SH-SY5Y (cell line): ENCODE measurements at regions not wholly inside any gene's neighbourhood (a gene's known extent, or its start where the extent isn't known, plus 50 kb on each side); places are given as distances from the start of the nearest gene placed in this dataset.

Source experiments
- GATA2 ChIP-seq: IDR thresholded peaks from 2 replicates; pipeline ENCODE4 v1.6.1; 2011; ENCODE audit warnings: mild to moderate bottlenecking, low read depth, low read length
- GATA3 ChIP-seq: IDR thresholded peaks from 2 replicates; pipeline ENCODE4 v1.6.1; 2011; ENCODE audit warnings: low read depth, mild to moderate bottlenecking, low read length, moderate library complexity

- TF ChIP-seq GATA3 (no peak), GATA2 (no peak)
These were observed 247.0 kb upstream of the LYPLAL1 start for GRCh38 chr1:218926631-218927030.

GRCh38 chr1:218930000-218930399 lies 243.7 kb upstream of the LYPLAL1 start:
- no peak for TF ChIP-seq GATA2
- no peak for TF ChIP-seq GATA3

GRCh38 chr1:218930472-218931241 lies 243.0 kb upstream of the LYPLAL1 start:
- TF ChIP-seq GATA2 (no peak), GATA3 (no peak)

DNA sequence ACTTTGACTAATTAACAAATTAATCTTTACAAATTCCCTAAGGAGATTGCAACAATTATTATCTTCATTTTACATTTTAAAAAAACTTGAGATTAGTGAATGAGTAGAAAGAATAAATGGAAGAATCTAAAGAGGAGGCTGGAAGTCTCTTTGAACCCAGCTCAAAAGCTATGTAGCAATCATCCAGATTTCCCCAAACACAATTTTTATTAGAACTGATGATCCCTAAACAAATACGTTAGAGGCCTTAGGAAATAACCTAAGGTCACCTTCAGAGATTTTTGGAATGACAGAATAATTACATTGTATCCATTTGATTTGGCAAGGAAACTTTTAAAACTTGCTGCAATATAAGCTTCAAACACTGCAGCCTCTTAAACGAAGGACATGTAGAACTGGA lies 242.4 kb upstream of the LYPLAL1 start:
- TF ChIP-seq GATA2, result no peak

- TF ChIP-seq GATA3 (no peak), GATA2 (no peak)
These were observed 240.2 kb upstream of the LYPLAL1 start for GRCh38 chr1:218933513-218933912.

GRCh38 chr1:218938259-218938658 lies 235.4 kb upstream of the LYPLAL1 start:
- TF ChIP-seq GATA2, result no peak
- TF ChIP-seq GATA3, result no peak

- TF ChIP-seq GATA3 (no peak), GATA2 (no peak)
These were observed 234.6 kb upstream of the LYPLAL1 start for GRCh38 chr1:218939095-218939494.

- TF ChIP-seq GATA3 (no peak), GATA2 (no peak)
These were observed 231.2 kb upstream of the LYPLAL1 start for GRCh38 chr1:218942431-218942830.

DNA sequence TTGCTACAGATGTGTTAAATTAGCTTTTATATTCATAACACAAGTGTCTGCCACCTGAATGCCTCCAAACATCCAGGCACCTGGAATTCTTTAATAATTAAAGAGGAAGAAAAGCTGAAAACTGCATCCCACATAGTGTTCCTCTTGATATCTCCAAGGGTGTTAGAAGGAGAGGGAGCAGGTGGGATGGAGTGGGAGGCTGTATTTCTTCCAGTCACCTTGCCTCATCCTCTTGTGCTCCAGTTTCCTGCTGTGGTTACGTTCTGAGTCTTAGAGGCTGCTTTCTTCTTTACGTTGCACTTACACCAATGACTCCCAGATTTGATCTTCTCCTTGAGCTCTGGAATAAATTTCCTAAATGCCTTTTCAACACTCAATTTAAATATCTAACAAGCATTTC lies 230.3 kb upstream of the LYPLAL1 start:
- TF ChIP-seq GATA3 (no peak), GATA2 (no peak)

DNA sequence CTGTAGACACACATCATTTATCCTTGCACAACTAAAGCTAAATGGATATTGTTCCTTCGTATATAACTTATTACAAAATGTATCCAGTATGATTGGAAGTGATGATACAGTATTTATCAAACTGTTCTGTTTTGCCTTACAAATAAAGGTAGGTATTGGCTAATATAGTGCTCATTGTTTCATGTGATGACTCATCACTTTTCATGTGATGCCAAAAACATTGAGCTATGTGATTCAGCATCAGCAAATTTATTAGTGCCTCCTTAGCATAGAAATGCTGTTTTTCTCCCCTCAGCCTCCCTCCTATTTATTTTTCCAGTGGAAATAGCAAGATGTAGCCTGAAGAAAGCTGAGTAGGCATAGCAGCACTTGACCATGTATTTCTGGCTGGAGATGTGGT lies 228.6 kb upstream of the LYPLAL1 start:
- TF ChIP-seq GATA3 (no peak), GATA2 (no peak)

DNA sequence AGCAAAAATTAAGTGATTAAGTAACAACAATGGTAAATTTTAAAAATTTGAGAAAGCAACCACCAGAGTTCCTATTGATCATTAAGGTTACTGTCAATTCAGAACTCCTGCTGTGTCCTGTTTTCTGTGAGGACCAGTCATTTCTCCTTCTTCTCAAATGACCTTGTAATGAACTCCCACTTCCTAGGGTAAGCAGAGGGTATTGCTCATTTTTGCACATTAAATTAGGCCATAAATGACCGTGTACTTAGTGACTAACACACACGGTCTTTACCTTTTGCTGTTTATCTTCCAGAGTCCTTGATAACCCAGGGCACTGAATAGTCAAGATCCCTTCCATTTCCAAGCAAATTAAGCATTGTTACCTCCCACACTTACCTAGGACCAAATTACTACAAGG lies 227.5 kb upstream of the LYPLAL1 start:
- no peak for TF ChIP-seq GATA2
- no peak for TF ChIP-seq GATA3

DNA sequence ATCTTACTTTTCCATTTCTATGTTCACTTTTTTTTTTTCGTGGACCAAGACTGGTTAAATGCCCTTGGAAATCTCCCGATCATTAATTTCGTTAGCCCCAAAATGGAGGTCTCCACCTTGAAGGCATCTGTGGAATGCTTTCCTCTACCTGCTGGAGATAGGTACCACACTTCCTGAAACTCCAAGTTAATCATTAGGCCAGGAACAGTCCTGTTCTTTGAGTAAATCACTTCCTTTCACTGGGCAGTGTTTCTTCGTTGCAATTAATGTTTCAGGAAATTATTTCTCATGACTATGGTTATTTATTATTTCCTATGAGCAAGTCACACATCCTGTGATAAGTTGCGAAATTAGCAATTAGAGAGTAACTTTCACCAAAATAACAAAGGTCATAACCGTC lies 225.2 kb upstream of the LYPLAL1 start:
- TF ChIP-seq GATA3 (no peak), GATA2 (no peak)

GRCh38 chr1:218953386-218953785 lies 220.3 kb upstream of the LYPLAL1 start:
- no peak for TF ChIP-seq GATA2
- TF ChIP-seq GATA3, result no peak

- TF ChIP-seq GATA3, result no peak
- no peak for TF ChIP-seq GATA2
These were observed 215.7 kb upstream of the LYPLAL1 start for GRCh38 chr1:218957971-218958370.

- no peak for TF ChIP-seq GATA3
- no peak for TF ChIP-seq GATA2
These were observed 213.9 kb upstream of the LYPLAL1 start for GRCh38 chr1:218959784-218960183.
